ENCODE measurements at regions not wholly inside any gene's neighbourhood (a gene's known extent, or its start where the extent isn't known, plus 50 kb on each side); places are given as distances from the start of the nearest gene placed in this dataset.

DNA sequence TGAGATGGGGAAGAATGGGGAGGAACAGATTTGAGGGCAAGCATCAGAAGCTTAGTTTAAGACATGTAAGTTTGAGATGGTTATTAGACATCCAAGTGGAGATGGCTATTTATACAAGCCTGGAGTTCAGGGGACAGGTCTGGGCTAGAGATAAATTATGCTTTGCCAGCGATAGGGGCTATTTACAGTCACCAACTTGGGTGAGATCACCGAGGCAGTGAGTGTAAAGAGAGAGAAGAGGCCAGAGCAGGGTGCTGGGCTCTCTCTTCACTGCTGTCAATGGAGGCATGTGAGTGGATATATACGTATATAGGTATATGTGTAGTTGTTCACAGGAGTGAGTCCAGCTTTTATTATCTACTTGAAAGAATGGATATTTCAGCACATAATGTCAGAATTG is 81.0 kb downstream of the QPCT start:
- no peak overlapping the region for H3K27ac Mint-ChIP-seq
- H3K27me3 Mint-ChIP-seq: peaks cover 7% of the 10 kb centered on the region
- H3K4me1 Mint-ChIP-seq: no peaks in the 10 kb centered on the region
- DNase-seq: no peak
- H3K9me3 Mint-ChIP-seq: peaks cover 3% of the 10 kb centered on the region
- no peaks in the 10 kb centered on the region for H3K36me3 Mint-ChIP-seq (ENCODE audit: low read depth)
- intact Hi-C loops (cut with micrococcal nuclease): no loop called here
- no peak overlapping the region for H3K4me3 Mint-ChIP-seq

DNA sequence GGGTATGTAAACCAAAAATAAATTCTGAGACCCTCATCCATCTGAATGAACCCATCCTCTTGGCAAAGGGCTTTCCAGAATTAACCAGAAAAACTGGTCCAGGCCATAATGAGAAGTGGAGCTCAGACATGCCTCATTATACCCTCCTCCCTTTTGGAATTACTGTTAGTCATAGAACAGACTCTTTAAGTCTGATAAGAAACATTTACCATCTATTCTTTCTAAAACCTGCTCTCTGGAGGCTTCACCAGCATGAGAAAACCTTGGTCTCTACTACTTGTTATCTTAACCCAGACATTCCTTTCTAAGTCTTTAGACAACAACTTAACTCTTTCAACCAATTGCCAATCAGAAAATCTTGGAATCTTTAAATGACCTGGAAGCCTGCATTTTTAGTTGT is 82.8 kb downstream of the QPCT start:
- Mint-ChIP-seq H3K4me1 (no peaks in the 10 kb centered on the region), H3K9me3 (peaks cover 3% of the 10 kb centered on the region), H3K36me3 (ENCODE audit: low read depth) (no peaks in the 10 kb centered on the region), H3K27ac (no peak overlapping the region), H3K4me3 (no peak overlapping the region), H3K27me3 (peaks cover 24% of the 10 kb centered on the region)
- intact Hi-C loops (cut with micrococcal nuclease): no loop called here
- no peak for DNase-seq

DNA sequence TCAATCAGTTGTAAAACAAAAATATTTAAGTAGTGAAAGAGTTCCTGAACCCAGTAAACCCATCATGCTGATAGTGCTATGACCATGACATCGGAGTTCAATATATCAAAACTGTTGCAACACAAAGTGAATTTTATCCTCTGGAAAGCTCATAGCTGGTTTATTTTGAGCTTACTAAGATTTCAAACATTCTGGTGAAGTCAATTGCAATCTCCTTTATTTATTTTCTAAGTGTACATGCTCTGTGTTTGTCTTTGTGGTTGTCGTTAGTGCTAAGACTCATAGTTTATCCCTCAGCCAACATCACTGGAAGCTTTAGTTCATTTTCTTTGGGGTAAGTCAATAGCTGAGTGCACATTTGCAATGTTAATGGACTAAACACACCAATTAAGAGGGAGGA is 91.9 kb downstream of the QPCT start:
- Mint-ChIP-seq H3K4me1 (no peaks in the 10 kb centered on the region), H3K9me3 (peaks cover 13% of the 10 kb centered on the region), H3K27ac (no peak overlapping the region), H3K36me3 (ENCODE audit: low read depth) (no peaks in the 10 kb centered on the region), H3K27me3 (peaks cover 35% of the 10 kb centered on the region), H3K4me3 (no peak overlapping the region)
- intact Hi-C loops (cut with micrococcal nuclease): no loop called here
- no peak for DNase-seq

DNA sequence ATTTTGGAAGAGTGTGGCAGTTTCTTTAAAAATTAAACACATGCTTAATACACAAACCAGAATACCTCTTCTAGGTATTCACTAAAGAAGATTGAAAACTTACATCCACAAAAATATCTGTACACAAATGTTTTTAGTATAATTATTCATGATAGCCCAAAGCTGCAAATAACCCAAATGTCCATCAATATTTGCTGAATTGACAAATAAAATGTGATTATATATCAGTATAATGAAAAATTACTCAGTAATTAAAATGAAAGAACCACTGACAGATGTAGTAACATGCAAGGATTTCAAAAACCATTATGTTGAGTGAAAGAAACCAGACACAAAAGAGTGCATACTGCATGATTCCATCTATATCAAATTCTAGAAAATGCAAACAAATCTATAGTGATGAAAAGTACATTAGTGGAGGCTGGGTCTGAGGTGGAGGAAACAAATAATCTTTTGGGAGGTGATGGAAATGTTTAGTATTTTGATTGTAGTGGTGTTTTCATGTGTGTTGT is 94.8 kb downstream of the QPCT start:
- DNase-seq: no peak
- Mint-ChIP-seq H3K36me3 (ENCODE audit: low read depth) (no peaks in the 10 kb centered on the region), H3K4me1 (no peaks in the 10 kb centered on the region), H3K27me3 (peaks cover 19% of the 10 kb centered on the region), H3K27ac (no peak overlapping the region), H3K4me3 (no peak overlapping the region), H3K9me3 (peaks cover 14% of the 10 kb centered on the region)
- intact Hi-C loops (cut with micrococcal nuclease): no loop called here

DNA sequence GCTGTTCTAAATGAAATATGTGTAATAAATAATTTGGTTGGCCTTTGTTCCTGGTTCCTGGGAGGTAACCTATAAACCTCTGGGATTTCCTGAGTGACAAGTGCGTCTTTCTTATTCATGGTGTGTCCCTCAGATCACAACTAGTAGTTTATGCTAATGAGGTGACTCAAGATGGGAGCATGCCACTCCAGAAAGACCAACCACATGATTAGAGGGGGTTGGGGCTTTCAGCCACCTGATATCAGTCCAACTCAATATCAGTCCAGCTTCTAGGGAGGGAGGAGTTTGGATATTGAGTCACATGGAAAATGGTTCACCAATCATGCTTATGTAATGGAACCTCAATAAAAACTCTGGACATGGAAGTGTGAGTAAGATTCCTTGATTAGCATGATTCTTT is 96.6 kb downstream of the QPCT start:
- peaks cover 7% of the 10 kb centered on the region for H3K9me3 Mint-ChIP-seq
- H3K36me3 Mint-ChIP-seq (ENCODE audit: low read depth): no peaks in the 10 kb centered on the region
- intact Hi-C loops (cut with micrococcal nuclease): no loop called here
- peaks cover 21% of the 10 kb centered on the region for H3K27me3 Mint-ChIP-seq
- H3K27ac Mint-ChIP-seq: no peak overlapping the region
- no peaks in the 10 kb centered on the region for H3K4me1 Mint-ChIP-seq
- no peak overlapping the region for H3K4me3 Mint-ChIP-seq
- DNase-seq: no peak

DNA sequence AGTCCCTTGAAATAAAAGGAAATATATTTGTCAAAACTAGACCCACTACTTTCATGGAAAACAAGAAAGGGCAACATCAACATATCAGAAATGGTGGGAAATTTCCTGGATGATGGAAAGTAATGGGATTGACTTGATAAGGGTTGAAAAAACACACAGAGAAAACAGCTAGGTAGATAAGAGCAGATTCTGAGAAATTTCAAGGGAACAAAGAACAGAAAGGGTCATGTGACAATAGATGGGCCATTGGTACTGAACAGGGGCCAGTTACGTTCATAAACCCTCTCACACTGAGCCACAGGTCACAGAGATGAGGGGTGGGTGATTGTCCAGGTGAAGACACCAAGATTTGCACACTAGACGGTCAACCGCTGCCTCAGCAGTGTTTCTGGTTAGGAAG is 98.7 kb downstream of the QPCT start:
- intact Hi-C loops (cut with micrococcal nuclease): no loop called here

DNA sequence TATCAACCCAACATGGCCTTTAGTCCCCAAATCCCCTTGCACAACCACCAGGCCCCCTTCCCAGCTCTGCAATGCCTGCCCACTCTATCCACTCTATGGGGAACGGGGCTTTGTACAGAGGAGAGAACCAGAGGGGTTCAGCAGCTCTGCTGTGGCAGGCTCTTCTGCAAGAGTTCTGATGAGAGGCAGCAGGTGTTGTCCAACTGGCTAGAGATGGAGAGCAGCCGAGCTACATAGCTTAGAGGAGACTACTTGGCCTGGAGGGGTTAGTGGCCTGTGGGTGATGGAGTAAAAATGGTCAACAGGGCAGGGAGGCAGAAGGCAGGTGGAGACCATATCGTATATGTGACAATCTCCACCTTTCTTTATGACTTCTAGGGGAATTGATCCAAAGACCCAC is 103.0 kb downstream of the QPCT start:
- H3K27me3 Mint-ChIP-seq: peaks cover 23% of the 10 kb centered on the region
- H3K4me3 Mint-ChIP-seq: no peak overlapping the region
- no peaks in the 10 kb centered on the region for H3K36me3 Mint-ChIP-seq (ENCODE audit: low read depth)
- DNase-seq: no peak
- H3K27ac Mint-ChIP-seq: no peak overlapping the region
- intact Hi-C loops (cut with micrococcal nuclease): no loop called here
- H3K4me1 Mint-ChIP-seq: no peaks in the 10 kb centered on the region
- H3K9me3 Mint-ChIP-seq: peaks cover 7% of the 10 kb centered on the region

More for the DNA sequence above, 98.7 kb downstream of the QPCT start:
- Mint-ChIP-seq H3K4me3 (no peak overlapping the region), H3K27ac (no peak overlapping the region), H3K9me3 (peaks cover 7% of the 10 kb centered on the region), H3K27me3 (peaks cover 20% of the 10 kb centered on the region), H3K36me3 (ENCODE audit: low read depth) (no peaks in the 10 kb centered on the region), H3K4me1 (no peaks in the 10 kb centered on the region)
- no peak for DNase-seq

DNA sequence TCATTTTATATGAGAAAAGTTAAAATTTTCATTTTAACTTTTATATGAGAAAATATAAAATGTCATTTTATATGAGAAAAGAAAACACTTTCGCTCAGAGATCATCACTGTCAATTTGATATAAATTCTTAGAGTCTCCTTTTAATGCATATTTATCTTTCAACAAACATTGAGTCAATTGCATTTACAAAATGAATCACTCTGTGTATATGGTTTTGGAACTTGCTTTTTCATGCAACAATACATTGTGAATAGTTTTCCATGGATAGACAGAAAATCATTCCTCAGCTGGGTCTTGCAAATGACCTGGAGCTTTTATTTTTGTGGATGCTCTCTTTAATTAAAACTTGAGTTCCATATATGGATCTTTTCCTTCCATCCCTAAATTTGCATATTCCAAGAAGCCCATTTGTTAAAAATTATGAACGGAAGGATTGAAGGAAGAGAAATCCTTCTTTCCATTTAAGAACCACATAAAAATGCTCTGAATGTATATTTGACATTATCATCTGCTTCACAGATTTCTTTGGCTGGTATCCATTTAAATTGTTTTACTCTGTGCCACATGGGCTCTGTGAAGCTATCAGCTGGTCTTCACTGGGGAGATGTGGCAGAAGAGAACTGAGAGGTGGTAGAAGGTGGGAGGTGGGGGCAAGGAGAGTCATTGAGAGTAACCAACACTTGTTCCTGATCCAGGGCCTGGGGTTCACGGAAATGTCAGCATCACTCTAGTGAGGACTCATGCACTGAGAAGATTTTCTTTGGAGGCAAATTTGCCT is 104.1 kb downstream of the QPCT start:
- Mint-ChIP-seq H3K27ac (no peak overlapping the region), H3K36me3 (ENCODE audit: low read depth) (peaks cover 2% of the 10 kb centered on the region), H3K4me1 (peaks cover 4% of the 10 kb centered on the region), H3K9me3 (peaks cover 5% of the 10 kb centered on the region), H3K27me3 (peaks cover 21% of the 10 kb centered on the region), H3K4me3 (no peak overlapping the region)
- intact Hi-C loops (cut with micrococcal nuclease): no loop called here
- DNase-seq: no peak

DNA sequence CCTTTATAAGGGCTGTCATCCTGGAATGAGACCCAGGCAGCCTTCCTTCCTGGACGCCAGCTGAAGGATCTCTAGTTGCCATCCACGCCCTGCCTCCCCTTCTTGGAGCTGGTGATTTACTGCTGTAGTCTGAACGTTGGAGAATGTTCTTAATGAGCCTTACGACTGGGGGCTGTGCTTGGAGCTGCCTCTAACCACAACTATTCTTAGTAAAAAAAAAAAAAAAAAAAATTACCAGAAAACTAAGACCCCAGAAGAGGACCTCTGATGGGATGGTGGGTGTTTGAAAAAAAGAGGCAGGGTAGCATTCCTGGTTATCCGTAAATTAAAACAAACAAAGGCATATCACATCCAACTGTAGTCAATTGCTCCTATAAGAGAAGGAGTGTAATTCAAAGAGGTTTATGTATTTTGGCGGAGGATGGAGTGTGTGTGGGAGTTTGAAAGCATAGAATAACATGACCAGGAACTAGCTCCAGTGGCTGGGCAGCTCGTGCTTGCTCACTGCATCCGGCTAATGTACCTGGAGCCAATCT is 105.4 kb downstream of the QPCT start:
- DNase-seq: no peak
- Mint-ChIP-seq H3K4me1 (peaks cover 4% of the 10 kb centered on the region), H3K27ac (no peak overlapping the region), H3K27me3 (peaks cover 19% of the 10 kb centered on the region), H3K9me3 (peaks cover 5% of the 10 kb centered on the region), H3K4me3 (no peak overlapping the region), H3K36me3 (ENCODE audit: low read depth) (peaks cover 2% of the 10 kb centered on the region)
- intact Hi-C loops (cut with micrococcal nuclease): no loop called here

DNA sequence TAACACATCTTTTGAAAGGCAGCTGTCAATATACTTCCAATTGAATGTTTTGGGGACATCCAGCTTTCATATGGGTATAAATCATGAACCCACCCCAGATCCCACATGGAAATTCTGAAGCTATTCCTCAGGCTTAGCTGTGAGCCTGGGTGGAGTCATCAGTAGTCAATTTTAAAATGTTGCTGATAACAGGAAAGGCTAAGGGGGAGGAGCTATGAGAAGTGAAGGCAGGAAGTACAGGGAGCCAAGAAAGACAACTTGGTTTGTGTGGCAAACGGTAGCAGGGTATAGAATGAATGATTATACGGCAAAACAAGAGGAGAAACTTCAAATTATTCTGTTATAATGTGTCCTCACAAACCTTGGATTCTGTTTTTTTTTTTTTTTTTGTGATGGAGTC is 108.6 kb downstream of the QPCT start:
- peaks cover 12% of the 10 kb centered on the region for H3K9me3 Mint-ChIP-seq
- peaks cover 14% of the 10 kb centered on the region for H3K4me1 Mint-ChIP-seq
- H3K4me3 Mint-ChIP-seq: no peak overlapping the region
- peaks cover 7% of the 10 kb centered on the region for H3K27me3 Mint-ChIP-seq
- DNase-seq: no peak
- no peak overlapping the region for H3K27ac Mint-ChIP-seq
- H3K36me3 Mint-ChIP-seq (ENCODE audit: low read depth): peaks cover 2% of the 10 kb centered on the region
- intact Hi-C loops (cut with micrococcal nuclease): no loop called here

DNA sequence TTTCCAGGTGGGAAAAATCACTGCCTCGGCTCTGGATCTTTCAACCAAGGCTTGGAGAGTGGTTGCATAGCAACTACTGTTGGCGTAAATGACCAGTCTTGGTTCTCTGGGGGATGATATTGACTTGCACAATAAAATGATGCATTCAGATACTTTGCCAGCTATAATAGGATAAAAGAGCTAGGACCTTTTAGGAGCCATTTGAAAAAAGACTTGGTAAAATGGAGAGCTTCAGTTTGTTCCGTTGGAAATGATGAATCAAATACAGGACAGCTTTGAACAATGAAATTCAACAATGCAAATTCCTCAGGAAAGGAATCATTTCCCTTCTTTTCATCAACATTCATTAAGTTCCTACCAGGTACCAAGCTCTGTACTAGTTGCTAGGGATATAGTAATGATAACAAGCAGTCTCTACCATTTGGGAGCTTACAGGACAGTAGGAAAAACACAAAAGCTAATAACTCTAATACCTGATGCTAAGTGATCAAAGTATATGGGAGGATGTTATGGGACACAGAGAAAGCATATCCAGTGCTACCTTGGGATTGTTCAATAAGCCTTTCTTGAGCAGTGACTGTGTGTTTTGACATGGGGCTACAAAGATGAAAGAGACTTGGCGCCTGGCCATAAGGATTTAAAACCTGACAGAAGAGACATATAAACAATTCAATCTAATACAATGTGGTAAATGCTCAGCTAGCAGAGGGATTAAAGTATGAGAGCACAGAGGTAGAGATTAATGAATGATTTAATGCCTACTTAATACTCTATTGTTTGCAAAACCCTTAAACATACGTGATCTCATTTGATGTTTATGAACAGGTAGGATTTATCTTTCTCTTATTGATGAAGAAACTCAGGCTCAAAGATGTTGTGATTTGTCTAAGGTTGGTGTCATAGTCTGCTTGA is 110.7 kb downstream of the QPCT start:
- peaks cover 2% of the 10 kb centered on the region for H3K36me3 Mint-ChIP-seq (ENCODE audit: low read depth)
- intact Hi-C loops (cut with micrococcal nuclease): no loop called here
- no peaks in the 10 kb centered on the region for H3K27me3 Mint-ChIP-seq
- no peak overlapping the region for H3K27ac Mint-ChIP-seq
- no peak overlapping the region for H3K4me3 Mint-ChIP-seq
- DNase-seq: no peak
- peaks cover 12% of the 10 kb centered on the region for H3K9me3 Mint-ChIP-seq
- H3K4me1 Mint-ChIP-seq: peaks cover 17% of the 10 kb centered on the region

DNA sequence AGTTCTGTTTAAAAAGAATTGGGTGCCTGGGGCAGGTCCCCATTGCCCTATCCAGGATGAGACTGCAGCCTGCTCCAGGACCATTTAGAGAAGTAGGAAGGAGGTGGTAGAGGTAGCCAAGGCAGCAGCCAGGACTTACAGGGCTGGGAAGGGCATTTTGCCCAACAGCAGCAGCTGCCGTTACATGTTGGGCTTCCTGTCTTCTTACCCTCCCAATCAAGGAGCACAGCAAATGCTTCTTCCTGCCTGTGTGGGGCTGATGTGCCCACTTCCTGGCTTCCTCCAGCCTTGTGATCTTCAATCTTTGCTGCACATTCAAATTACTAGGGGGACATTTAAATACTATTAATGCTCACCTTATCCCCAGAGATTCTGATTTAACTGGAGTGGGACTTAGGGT is 112.0 kb downstream of the QPCT start:
- no peak overlapping the region for H3K4me3 Mint-ChIP-seq
- H3K4me1 Mint-ChIP-seq: peaks cover 17% of the 10 kb centered on the region
- peak overlapping the region; percentile 22 for H3K27ac Mint-ChIP-seq
- H3K27me3 Mint-ChIP-seq: no peaks in the 10 kb centered on the region
- intact Hi-C loops (cut with micrococcal nuclease): no loop called here
- peaks cover 2% of the 10 kb centered on the region for H3K36me3 Mint-ChIP-seq (ENCODE audit: low read depth)
- H3K9me3 Mint-ChIP-seq: peaks cover 12% of the 10 kb centered on the region
- peak; percentile 66 for DNase-seq

DNA sequence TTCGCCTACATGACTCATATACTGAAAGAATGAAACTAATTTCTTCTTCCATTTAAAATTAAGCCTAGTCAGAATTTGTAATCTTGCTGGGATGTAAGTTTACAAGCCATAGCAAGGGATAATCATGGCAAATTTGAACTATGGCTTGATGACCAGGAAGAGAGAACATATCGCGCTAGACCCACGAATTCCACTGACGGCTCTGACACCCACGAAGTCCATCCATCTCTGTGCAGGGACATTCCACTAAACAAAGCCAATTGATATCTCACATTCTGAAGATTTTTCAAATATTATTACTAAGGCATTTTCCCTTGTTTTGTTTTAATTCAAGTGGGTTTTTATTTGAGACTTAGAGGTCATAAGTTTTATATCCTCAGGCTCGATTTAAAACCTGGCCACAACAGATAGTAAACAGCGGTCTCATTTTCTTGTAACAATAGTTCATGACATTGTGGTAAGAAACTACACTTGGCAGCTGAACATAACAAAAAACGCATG is 113.0 kb downstream of the QPCT start:
- Mint-ChIP-seq H3K27ac (no peak overlapping the region), H3K36me3 (ENCODE audit: low read depth) (peaks cover 2% of the 10 kb centered on the region), H3K27me3 (no peaks in the 10 kb centered on the region), H3K9me3 (peaks cover 8% of the 10 kb centered on the region), H3K4me1 (peaks cover 17% of the 10 kb centered on the region), H3K4me3 (no peak overlapping the region)
- intact Hi-C loops (cut with micrococcal nuclease): no loop called here
- no peak for DNase-seq

DNA sequence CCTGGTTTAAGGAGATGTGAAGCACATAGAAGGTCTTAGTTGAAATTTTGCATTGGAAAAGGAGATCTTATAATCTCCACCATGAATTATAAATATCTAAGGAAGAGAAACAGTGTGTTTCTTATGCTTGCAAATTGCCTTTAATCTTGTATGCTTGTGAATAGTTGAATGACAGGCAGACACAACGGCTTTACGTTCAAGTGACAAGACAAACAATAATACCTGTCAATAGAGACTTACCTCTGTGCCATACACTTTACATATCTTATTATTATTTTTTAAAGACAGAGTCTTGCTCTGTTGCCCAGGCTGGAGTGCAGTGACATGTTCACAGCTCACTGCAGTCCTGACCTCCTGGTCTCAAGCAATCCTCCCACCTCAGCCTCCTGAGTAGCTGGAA is 113.7 kb downstream of the QPCT start:
- DNase-seq: no peak
- Mint-ChIP-seq H3K27ac (no peak overlapping the region), H3K9me3 (peaks cover 7% of the 10 kb centered on the region), H3K4me3 (no peak overlapping the region), H3K4me1 (peaks cover 13% of the 10 kb centered on the region), H3K27me3 (peaks cover 3% of the 10 kb centered on the region), H3K36me3 (ENCODE audit: low read depth) (peaks cover under 1% of the 10 kb centered on the region)
- intact Hi-C loops (cut with micrococcal nuclease): no loop called here

Data from activated CD4-positive, alpha-beta T cell treated with anti-CD3 and anti-CD28 coated beads, Interleukin-2, amount 10 ng/mL, durations not matched to agents 24 days and 14 days (primary cell).